ENCODE measurements at regions not wholly inside any gene's neighbourhood (a gene's known extent, or its start where the extent isn't known, plus 50 kb on each side); places are given as distances from the start of the nearest gene placed in this dataset.

DNA sequence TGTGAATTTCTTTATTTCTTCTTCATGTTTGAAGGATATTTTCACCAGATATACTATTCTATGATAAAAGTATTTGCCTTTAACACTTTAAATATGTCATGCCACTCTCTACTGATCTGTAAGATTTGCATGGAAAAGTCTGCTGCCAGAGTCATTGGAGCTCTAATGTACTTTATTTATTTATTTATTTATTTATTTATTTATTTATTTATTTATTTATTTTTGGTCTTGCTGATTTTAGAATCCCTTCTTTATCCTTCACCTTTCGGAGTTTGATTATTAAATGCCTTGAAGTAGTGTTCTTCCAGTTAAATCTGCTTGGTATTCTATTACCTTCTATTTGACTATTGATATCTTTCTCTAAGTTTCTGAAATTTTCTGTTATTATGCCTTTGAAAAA, 1669.6 kb downstream of the OTOL1 start:
- no peak for DNase-seq
- H3K9me3 ChIP-seq, result peaks cover 0 to 24% (median 3%) of the 10 kb centered on the region in 12 donors
- TF ChIP-seq, protein P1, sequence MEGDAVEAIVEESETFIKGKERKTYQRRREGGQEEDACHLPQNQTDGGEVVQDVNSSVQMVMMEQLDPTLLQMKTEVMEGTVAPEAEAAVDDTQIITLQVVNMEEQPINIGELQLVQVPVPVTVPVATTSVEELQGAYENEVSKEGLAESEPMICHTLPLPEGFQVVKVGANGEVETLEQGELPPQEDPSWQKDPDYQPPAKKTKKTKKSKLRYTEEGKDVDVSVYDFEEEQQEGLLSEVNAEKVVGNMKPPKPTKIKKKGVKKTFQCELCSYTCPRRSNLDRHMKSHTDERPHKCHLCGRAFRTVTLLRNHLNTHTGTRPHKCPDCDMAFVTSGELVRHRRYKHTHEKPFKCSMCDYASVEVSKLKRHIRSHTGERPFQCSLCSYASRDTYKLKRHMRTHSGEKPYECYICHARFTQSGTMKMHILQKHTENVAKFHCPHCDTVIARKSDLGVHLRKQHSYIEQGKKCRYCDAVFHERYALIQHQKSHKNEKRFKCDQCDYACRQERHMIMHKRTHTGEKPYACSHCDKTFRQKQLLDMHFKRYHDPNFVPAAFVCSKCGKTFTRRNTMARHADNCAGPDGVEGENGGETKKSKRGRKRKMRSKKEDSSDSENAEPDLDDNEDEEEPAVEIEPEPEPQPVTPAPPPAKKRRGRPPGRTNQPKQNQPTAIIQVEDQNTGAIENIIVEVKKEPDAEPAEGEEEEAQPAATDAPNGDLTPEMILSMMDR (IDR thresholded peaks at IDR 0.05), result no peak
- TF ChIP-seq POLR2A (IDR thresholded peaks at IDR 0.05), result no peak
- WGBS, 4 donors, result 46 to 80% (median 74%) methylated on average over 1 of the region's 1 CpG
- ATAC-seq, result no peak
- H3K27ac ChIP-seq, result no peak overlapping the region
- no peaks in the 10 kb centered on the region for H3K36me3 ChIP-seq
- H3K4me1 ChIP-seq, result no peaks in the 10 kb centered on the region
- no peaks in the 10 kb centered on the region for H3K27me3 ChIP-seq
- intact Hi-C loops (cut with DNase I), result no loop called here
- no peak overlapping the region for H3K4me3 ChIP-seq

DNA sequence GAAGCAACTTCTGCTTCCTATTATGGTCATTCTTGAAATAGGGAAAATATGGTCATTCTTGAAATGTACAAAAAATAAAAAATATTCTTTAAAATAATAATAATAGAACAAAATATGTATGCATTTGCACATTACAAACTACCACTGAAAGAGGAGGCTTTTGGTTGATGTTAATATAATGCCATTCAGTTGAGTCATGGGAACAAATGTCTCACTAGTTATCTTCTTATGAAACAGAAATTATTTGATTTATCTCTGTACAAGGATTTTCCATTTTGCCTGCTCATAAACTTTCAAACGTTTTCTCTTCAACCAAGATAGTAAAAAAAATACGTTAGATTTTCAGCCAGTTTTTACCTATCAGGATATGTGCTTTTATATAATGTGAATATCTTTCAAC, 1662.7 kb downstream of the OTOL1 start:
- TF ChIP-seq, protein P1 (IDR thresholded peaks at IDR 0.05), result no peak
- no peak for TF ChIP-seq POLR2A (IDR thresholded peaks at IDR 0.05)
- H3K27me3 ChIP-seq, result no peaks in the 10 kb centered on the region
- H3K4me3 ChIP-seq, result no peak overlapping the region
- ATAC-seq, result no peak
- 48 to 63% (median 53%) methylated on average over 2 of the region's 2 CpGs for WGBS, 4 donors
- DNase-seq, result no peak
- intact Hi-C loops (cut with DNase I), result no loop called here
- H3K36me3 ChIP-seq, result no peaks in the 10 kb centered on the region
- no peaks in the 10 kb centered on the region for H3K4me1 ChIP-seq
- peaks cover 0 to 4% (median 0%) of the 10 kb centered on the region in 12 donors for H3K9me3 ChIP-seq
- H3K27ac ChIP-seq, result no peak overlapping the region

DNA sequence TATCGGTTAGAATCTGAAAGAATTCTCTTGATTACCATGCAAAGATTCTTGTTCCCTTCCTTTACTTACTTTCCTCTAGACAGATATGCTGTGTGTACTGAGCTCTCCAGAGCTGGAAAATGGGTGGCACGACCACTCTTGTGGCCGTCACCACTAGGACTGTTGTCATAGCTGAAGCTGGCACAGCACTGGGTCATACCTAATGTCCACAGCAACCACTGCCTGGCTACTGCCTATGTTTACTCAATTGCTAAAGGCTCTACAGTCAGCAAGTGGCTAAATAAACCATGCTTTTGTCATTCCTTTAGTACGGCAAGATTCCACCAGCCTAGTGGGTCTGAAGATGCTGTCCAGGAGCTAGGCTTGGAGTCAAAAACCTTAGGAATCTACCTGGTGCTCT, 1643.0 kb downstream of the OTOL1 start:
- DNase-seq (no peak), ATAC-seq (no peak)
- no peaks in the 10 kb centered on the region for H3K4me1 ChIP-seq
- no peak for TF ChIP-seq POLR2A (IDR thresholded peaks at IDR 0.05)
- TF ChIP-seq, protein P1 (IDR thresholded peaks at IDR 0.05), result no peak
- no peak overlapping the region for H3K4me3 ChIP-seq
- H3K9me3 ChIP-seq, result no peaks in the 10 kb centered on the region
- 86 to 91% (median 89%) methylated on average over 4 of the region's 4 CpGs for WGBS, 4 donors
- intact Hi-C loops (cut with DNase I), result loop anchor here in 1 of 10 donors (10.0 kb wide), 1 partner anchor 45 kb away; no protein-coding TSS in a partner anchor
- H3K36me3 ChIP-seq, result no peaks in the 10 kb centered on the region
- H3K27me3 ChIP-seq, result no peaks in the 10 kb centered on the region
- no peak overlapping the region for H3K27ac ChIP-seq

DNA sequence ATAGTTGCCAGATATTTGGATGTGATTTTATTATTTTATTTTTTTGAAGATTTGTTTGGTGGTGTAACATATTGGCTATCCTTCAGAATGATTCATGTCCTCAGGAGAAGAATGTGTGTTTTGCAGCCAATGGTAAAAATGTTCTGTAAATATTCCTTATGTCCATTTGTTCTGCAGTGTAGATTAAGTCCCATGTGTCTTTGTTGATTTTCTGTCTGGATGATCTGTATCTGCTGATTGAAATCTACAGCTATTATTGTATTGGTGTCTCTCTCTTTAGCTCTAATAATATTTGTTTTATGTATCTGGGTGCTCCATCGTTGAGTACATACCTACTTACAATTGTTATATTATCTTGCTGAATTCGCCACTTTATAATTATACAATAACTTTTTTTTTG, 1641.7 kb downstream of the OTOL1 start:
- ATAC-seq, result no peak
- Histone ChIP-seq H3K4me3 (no peak overlapping the region), H3K4me1 (no peaks in the 10 kb centered on the region), H3K27me3 (no peaks in the 10 kb centered on the region), H3K36me3 (no peaks in the 10 kb centered on the region), H3K9me3 (no peaks in the 10 kb centered on the region), H3K27ac (no peak overlapping the region)
- intact Hi-C loops (cut with DNase I), result loop anchor here in 1 of 10 donors (10.0 kb wide), 1 partner anchor 47 kb away; no protein-coding TSS in a partner anchor
- DNase-seq, result no peak
- WGBS, 4 donors, result 83 to 91% (median 88%) methylated on average over 2 of the region's 2 CpGs
- TF ChIP-seq POLR2A (IDR thresholded peaks at IDR 0.05), result no peak
- TF ChIP-seq, protein P1 (IDR thresholded peaks at IDR 0.05), result no peak

All from heart left ventricle (tissue), 16 donors.